WTC11 (cell line): ENCODE measurements at regions not wholly inside any gene's neighbourhood (a gene's known extent, or its start where the extent isn't known, plus 50 kb on each side); places are given as distances from the start of the nearest gene placed in this dataset.

Experiments used
- ATAC-seq: fragments of 200-7000 bp; cut with Tn5 transposase; 2 replicates; pipeline ENCODE4 v1.10.0; 2021; ENCODE audit warnings: mild to moderate bottlenecking, moderate library complexity
- CTCF ChIA-PET: fragments of 300-600 bp; sonication (Branson Sonifier 250); formaldehyde crosslinking; loops from one replicate; lab custom pipeline; 2021; ENCODE audit warnings: antibody characterized with exemption; lab: Charles Lee
- POLR2A ChIA-PET: fragments of 350-600 bp; sonication (Branson Sonifier 250); formaldehyde crosslinking; loops from one replicate; lab custom pipeline; 2021; ENCODE audit warnings: antibody characterized with exemption; lab: Charles Lee
- DNase-seq: peaks from one replicate; pipeline ENCODE4 v3.0.0; 2021; ENCODE audit warnings: low spot score
- H3K27ac Mint-ChIP-seq: 2 replicates; pipeline ENCODE4 v1.8.0; 2021; ENCODE audit warnings: mixed read lengths
- H3K27me3 Mint-ChIP-seq: 2 replicates; pipeline ENCODE4 v1.8.0; 2021; ENCODE audit warnings: low read depth, mild to moderate bottlenecking, moderate library complexity, mixed read lengths
- H3K36me3 Mint-ChIP-seq: 2 replicates; pipeline ENCODE4 v1.8.0; 2021; ENCODE audit warnings: mixed read lengths
- H3K4me1 Mint-ChIP-seq: 2 replicates; pipeline ENCODE4 v1.8.0; 2022; ENCODE audit warnings: mixed read lengths
- H3K4me3 Mint-ChIP-seq: 2 replicates; pipeline ENCODE4 v1.8.0; 2021; ENCODE audit warnings: mild to moderate bottlenecking, moderate library complexity, mixed read lengths
- H3K9me3 Mint-ChIP-seq: 2 replicates; pipeline ENCODE4 v1.8.0; 2021; ENCODE audit warnings: mixed read lengths
- CDX4 ChIP-seq: fragments of 250-450 bp; sonication (Bioruptor Pico); IDR thresholded peaks from 2 replicates; pipeline ENCODE4 v1.9.0; 2021; ENCODE audit warnings: moderate library complexity, mild to moderate bottlenecking, inconsistent platforms, borderline replicate concordance
- CTCF ChIP-seq: fragments of 200-600 bp; IDR thresholded peaks from 2 replicates; pipeline ENCODE4 v1.8.0; 2022; ENCODE audit warnings: antibody characterized with exemption
- ETV6 ChIP-seq: sonication (generic); formaldehyde crosslinking; IDR thresholded peaks from 2 replicates; pipeline ENCODE4 v1.8.1; 2022; ENCODE audit warnings: mild to moderate bottlenecking, missing genetic modification reagents
- FOXK1 ChIP-seq: sonication (generic); formaldehyde crosslinking; IDR thresholded peaks from 2 replicates; pipeline ENCODE4 v1.8.0; 2022; ENCODE audit warnings: mild to moderate bottlenecking, moderate library complexity, missing genetic modification reagents
- FOXP1 ChIP-seq: sonication (generic); formaldehyde crosslinking; IDR thresholded peaks from 2 replicates; pipeline ENCODE4 v1.8.0; 2022; ENCODE audit warnings: missing genetic modification reagents, mild to moderate bottlenecking, moderate library complexity, borderline replicate concordance
- FOXP4 ChIP-seq: sonication (generic); formaldehyde crosslinking; IDR thresholded peaks from 2 replicates; pipeline ENCODE4 v1.8.0; 2022; ENCODE audit warnings: mild to moderate bottlenecking, missing genetic modification reagents
- GRHL2 ChIP-seq: fragments of 250-450 bp; sonication (Bioruptor Pico); IDR thresholded peaks from 2 replicates; pipeline ENCODE4 v1.8.0; 2022; ENCODE audit warnings: mild to moderate bottlenecking, moderate library complexity; ENCODE audit not compliant: insufficient replicate concordance, severe bottlenecking
- HMGXB4 ChIP-seq: sonication (generic); formaldehyde crosslinking; IDR thresholded peaks from 2 replicates; pipeline ENCODE4 v1.8.1; 2023; ENCODE audit warnings: mild to moderate bottlenecking, moderate library complexity, missing genetic modification reagents
- MXD4 ChIP-seq: fragments of 250-450 bp; sonication (Bioruptor Pico); IDR thresholded peaks from 2 replicates; pipeline ENCODE4 v1.8.0; 2021; ENCODE audit warnings: mild to moderate bottlenecking, moderate library complexity, borderline replicate concordance
- MYBL2 ChIP-seq: sonication (generic); formaldehyde crosslinking; IDR thresholded peaks from 2 replicates; pipeline ENCODE4 v1.8.1; 2023; ENCODE audit warnings: mild to moderate bottlenecking, moderate library complexity, missing genetic modification reagents
- NFYB ChIP-seq: sonication (generic); formaldehyde crosslinking; conservative IDR thresholded peaks from 2 replicates; pipeline ENCODE4 v1.8.0; 2022; ENCODE audit warnings: low read depth, missing genetic modification reagents
- PRRX2 ChIP-seq: fragments of 250-450 bp; sonication (Bioruptor Pico); IDR thresholded peaks from 2 replicates; pipeline ENCODE4 v1.8.0; 2021; ENCODE audit warnings: mild to moderate bottlenecking
- RELA ChIP-seq: sonication (generic); formaldehyde crosslinking; IDR thresholded peaks from 2 replicates; pipeline ENCODE4 v1.8.1; 2022; ENCODE audit warnings: missing genetic modification reagents, mild to moderate bottlenecking, borderline replicate concordance
- SMAD3 ChIP-seq: sonication (generic); formaldehyde crosslinking; IDR thresholded peaks from 2 replicates; pipeline ENCODE4 v1.8.0; 2022; ENCODE audit warnings: missing genetic modification reagents, mild to moderate bottlenecking, borderline replicate concordance
- USF1 ChIP-seq: sonication (generic); formaldehyde crosslinking; IDR thresholded peaks from 2 replicates; pipeline ENCODE4 v1.8.0; 2022; ENCODE audit warnings: mild to moderate bottlenecking, missing genetic modification reagents
- ZBTB21 ChIP-seq: sonication (generic); formaldehyde crosslinking; IDR thresholded peaks from 2 replicates; pipeline ENCODE4 v1.8.1; 2023; ENCODE audit warnings: mild to moderate bottlenecking, missing genetic modification reagents, borderline replicate concordance
- ZMAT4 ChIP-seq: fragments of 250-450 bp; sonication (Bioruptor Pico); IDR thresholded peaks from 2 replicates; pipeline ENCODE4 v1.9.0; 2021; ENCODE audit warnings: mild to moderate bottlenecking
- ZNF423 ChIP-seq: fragments of 250-450 bp; sonication (Bioruptor Pico); IDR thresholded peaks from 2 replicates; pipeline ENCODE4 v2.1.2; 2022; ENCODE audit warnings: mild to moderate bottlenecking, moderate library complexity
- ZNF425 ChIP-seq: fragments of 250-450 bp; sonication (Bioruptor Pico); conservative IDR thresholded peaks from 2 replicates; pipeline ENCODE4 v1.9.0; 2021; ENCODE audit warnings: mild to moderate bottlenecking
- TF ChIP-seq, protein P1 (sequence below): fragments of 250-450 bp; sonication (Bioruptor Pico); IDR thresholded peaks from 2 replicates; pipeline ENCODE4 v2.1.2; 2022; ENCODE audit warnings: mild to moderate bottlenecking, moderate library complexity

DNA sequence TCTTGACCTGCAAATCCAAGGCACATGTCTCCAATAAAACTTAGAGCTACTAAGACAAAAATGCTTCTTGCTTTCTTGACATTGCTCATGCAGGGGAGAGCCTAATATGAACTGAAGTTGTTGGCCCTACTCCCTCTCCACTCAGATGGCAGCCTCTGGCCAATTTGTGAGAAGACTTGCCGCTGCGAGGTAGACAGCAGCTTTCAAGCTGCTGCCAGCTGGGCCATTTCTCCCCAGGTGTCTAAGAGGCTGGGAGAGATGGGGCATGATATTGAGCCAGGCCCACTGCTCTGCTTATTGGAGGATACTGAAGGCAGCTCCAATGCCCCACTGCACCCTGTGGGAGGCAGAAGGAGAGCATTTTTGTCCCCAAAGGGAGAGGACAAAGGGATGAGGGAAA lies 380.5 kb downstream of the RASEF start:
- DNase-seq (no peak), ATAC-seq (no peak; the same call in 1 of the 2 replicates)
- Mint-ChIP-seq H3K4me1 (peaks cover 17% of the 10 kb centered on the region), H3K27ac (no peak overlapping the region), H3K4me3 (no peak overlapping the region), H3K27me3 (no peaks in the 10 kb centered on the region; the same call in 1 of the 2 replicates), H3K36me3 (peaks cover 6% of the 10 kb centered on the region; the same call in 1 of the 2 replicates), H3K9me3 (peaks cover 22% of the 10 kb centered on the region)
- CTCF ChIA-PET = no interaction called here
- POLR2A ChIA-PET = interaction anchor here (0.6 kb wide), 1 partner anchor 442 kb away, joined by 4 read pairs; no protein-coding TSS in a partner anchor
- TF ChIP-seq PRRX2 (CRISPR knock-in tag) (no peak), CTCF (no peak), ZBTB21 (CRISPR knock-in tag) (no peak), ZMAT4 (CRISPR knock-in tag) (no peak), CDX4 (CRISPR knock-in tag) (no peak), RELA (CRISPR knock-in tag) (no peak), ZNF423 (CRISPR knock-in tag) (no peak), MYBL2 (no peak), USF1 (CRISPR knock-in tag) (no peak), MXD4 (CRISPR knock-in tag) (no peak), FOXP4 (CRISPR knock-in tag) (no peak)
- TF ChIP-seq, protein P1, sequence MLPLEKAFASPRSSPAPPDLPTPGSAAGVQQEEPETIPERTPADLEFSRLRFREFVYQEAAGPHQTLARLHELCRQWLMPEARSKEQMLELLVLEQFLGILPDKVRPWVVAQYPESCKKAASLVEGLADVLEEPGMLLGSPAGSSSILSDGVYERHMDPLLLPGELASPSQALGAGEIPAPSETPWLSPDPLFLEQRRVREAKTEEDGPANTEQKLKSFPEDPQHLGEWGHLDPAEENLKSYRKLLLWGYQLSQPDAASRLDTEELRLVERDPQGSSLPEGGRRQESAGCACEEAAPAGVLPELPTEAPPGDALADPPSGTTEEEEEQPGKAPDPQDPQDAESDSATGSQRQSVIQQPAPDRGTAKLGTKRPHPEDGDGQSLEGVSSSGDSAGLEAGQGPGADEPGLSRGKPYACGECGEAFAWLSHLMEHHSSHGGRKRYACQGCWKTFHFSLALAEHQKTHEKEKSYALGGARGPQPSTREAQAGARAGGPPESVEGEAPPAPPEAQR (CRISPR knock-in tag) = no peak

- Mint-ChIP-seq H3K9me3 (peaks cover 18% of the 10 kb centered on the region), H3K4me3 (no peak overlapping the region), H3K36me3 (0 out of 2 replicates have a peak, but pooled peaks cover 4% of the 10 kb centered on the region), H3K27ac (no peak overlapping the region), H3K27me3 (no peaks in the 10 kb centered on the region), H3K4me1 (peaks cover 5% of the 10 kb centered on the region; the same call in 1 of the 2 replicates)
- ATAC-seq = peak; percentile 44
- ChIA-PET CTCF (interaction anchor here (1.2 kb wide), 1 partner anchor 89 kb away, joined by 4 read pairs; no protein-coding TSS in a partner anchor), POLR2A (no interaction called here)
- DNase-seq = no peak
- TF ChIP-seq ZBTB21 (CRISPR knock-in tag) (no peak), FOXP1 (CRISPR knock-in tag) (no peak), NFYB (CRISPR knock-in tag) (no peak), MXD4 (CRISPR knock-in tag) (no peak), HMGXB4 (CRISPR knock-in tag) (no peak), SMAD3 (CRISPR knock-in tag) (no peak), FOXK1 (CRISPR knock-in tag) (no peak), ETV6 (CRISPR knock-in tag) (no peak), GRHL2 (no peak), ZNF425 (no peak), CTCF (no peak)
These were observed 367.2 kb downstream of the RASEF start for GRCh38 chr9:82695704-82696103.
